ENCODE measurements at regions not wholly inside any gene's neighbourhood (a gene's known extent, or its start where the extent isn't known, plus 50 kb on each side); places are given as distances from the start of the nearest gene placed in this dataset.

DNA sequence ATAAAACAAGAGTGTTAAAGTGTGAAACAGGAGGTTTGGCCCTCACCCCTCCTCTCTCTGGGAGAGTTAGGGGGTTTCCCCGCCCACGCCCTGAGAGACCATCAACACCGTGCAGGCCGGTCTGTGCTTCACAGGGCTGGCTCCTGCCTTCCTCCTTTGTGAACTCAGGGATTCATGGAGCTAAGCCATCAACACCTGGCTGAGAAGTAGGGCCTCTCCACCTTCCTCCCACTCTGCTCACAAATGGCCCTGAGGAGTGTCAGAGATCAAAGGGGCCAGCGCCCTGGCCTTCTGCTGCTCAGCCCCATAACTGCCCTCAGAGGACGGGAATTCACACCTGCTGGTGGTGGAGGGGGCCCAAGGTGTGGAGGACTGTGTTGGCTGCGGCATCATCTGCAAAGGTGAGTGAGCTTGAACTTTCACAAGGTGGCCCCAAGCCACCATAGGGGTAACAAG lies 88.6 kb downstream of the PSMB1 start:
- TF ChIP-seq, protein P1, sequence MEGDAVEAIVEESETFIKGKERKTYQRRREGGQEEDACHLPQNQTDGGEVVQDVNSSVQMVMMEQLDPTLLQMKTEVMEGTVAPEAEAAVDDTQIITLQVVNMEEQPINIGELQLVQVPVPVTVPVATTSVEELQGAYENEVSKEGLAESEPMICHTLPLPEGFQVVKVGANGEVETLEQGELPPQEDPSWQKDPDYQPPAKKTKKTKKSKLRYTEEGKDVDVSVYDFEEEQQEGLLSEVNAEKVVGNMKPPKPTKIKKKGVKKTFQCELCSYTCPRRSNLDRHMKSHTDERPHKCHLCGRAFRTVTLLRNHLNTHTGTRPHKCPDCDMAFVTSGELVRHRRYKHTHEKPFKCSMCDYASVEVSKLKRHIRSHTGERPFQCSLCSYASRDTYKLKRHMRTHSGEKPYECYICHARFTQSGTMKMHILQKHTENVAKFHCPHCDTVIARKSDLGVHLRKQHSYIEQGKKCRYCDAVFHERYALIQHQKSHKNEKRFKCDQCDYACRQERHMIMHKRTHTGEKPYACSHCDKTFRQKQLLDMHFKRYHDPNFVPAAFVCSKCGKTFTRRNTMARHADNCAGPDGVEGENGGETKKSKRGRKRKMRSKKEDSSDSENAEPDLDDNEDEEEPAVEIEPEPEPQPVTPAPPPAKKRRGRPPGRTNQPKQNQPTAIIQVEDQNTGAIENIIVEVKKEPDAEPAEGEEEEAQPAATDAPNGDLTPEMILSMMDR (IDR thresholded peaks at IDR 0.05), result no peak
- TF ChIP-seq POLR2A (IDR thresholded peaks at IDR 0.05), result no peak

All from heart left ventricle (tissue), 13 donors.